ENCODE measurements at regions not wholly inside any gene's neighbourhood (a gene's known extent, or its start where the extent isn't known, plus 50 kb on each side); places are given as distances from the start of the nearest gene placed in this dataset.

- TF ChIP-seq POLR2A (IDR thresholded peaks at IDR 0.05; ENCODE audit: low read length) (no peak), GATA1 (IDR thresholded peaks at IDR 0.05; ENCODE audit: low read depth, low read length) (no peak)
Measured at GRCh38 chr4:112857461-112857860, 192.0 kb upstream of the ANK2 start.
